ENCODE measurements at regions not wholly inside any gene's neighbourhood (a gene's known extent, or its start where the extent isn't known, plus 50 kb on each side); places are given as distances from the start of the nearest gene placed in this dataset.
"Not testable (repeated sequence)": the region's sequence is repeated elsewhere in the genome, so short reads cannot be mapped to it uniquely, and the experiment has no call there.

DNA sequence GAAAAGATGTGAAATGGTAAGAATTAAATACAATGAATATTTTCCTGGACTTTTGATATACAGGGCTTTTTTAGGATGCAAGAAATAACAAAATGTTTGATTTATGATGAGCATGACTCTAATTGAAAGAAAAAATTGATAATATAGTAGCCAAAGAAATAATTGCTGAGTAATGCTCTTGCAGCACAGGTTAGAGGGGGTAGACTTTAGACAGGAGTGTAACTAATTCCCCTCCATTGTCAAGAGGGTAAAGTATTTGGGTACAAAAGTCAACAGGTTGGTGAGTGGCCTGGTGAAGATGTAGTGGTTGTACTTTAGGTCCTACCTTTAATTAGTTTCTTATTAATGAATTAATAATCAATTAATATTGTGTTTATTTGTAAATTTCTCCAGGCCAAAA lies 912.3 kb downstream of the KCNJ2 start:
- no peak overlapping the region for H3K27ac Mint-ChIP-seq
- no peaks in the 10 kb centered on the region for H3K4me1 Mint-ChIP-seq (ENCODE audit: low read depth)
- peaks cover 26% of the 10 kb centered on the region for H3K9me3 Mint-ChIP-seq
- H3K4me3 Mint-ChIP-seq (ENCODE audit: low read depth), result no peak overlapping the region
- no peak for DNase-seq (ENCODE audit: low spot score)
- no peaks in the 10 kb centered on the region for H3K27me3 Mint-ChIP-seq (ENCODE audit: low read depth)
- intact Hi-C loops (cut with micrococcal nuclease), result no loop called here
- H3K36me3 Mint-ChIP-seq (ENCODE audit: low read depth), result no peaks in the 10 kb centered on the region

- Mint-ChIP-seq H3K9me3 (peaks cover 23% of the 10 kb centered on the region), H3K27ac (no peak overlapping the region), H3K4me3 (ENCODE audit: low read depth) (no peak overlapping the region), H3K36me3 (ENCODE audit: low read depth) (no peaks in the 10 kb centered on the region), H3K27me3 (ENCODE audit: low read depth) (no peaks in the 10 kb centered on the region), H3K4me1 (ENCODE audit: low read depth) (no peaks in the 10 kb centered on the region)
- intact Hi-C loops (cut with micrococcal nuclease), result no loop called here
- DNase-seq (ENCODE audit: low spot score), result no peak
Observed at GRCh38 chr17:71084219-71084618, 914.9 kb downstream of the KCNJ2 start.

DNA sequence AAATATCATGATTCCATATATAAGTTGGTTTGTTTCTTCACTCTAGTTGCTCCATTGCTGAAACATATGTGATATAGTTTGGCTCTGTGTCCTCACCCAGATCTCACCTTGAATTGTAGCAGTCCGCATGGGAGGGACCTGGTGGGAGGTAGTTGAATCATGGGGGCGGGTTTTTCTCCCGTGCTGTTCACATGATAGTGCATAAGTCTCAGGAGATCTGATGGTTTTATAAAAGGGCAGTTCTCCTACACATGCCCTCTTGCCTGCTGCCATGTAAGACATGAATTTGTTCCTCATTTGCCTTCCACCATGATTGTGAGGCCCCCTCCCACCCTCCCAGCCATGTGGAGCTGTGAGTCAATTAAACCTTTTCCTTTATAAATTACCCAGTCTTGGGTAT lies 915.5 kb downstream of the KCNJ2 start:
- no peaks in the 10 kb centered on the region for H3K27me3 Mint-ChIP-seq (ENCODE audit: low read depth)
- H3K4me3 Mint-ChIP-seq (ENCODE audit: low read depth), result no peak overlapping the region
- no peaks in the 10 kb centered on the region for H3K4me1 Mint-ChIP-seq (ENCODE audit: low read depth)
- H3K27ac Mint-ChIP-seq, result no peak overlapping the region
- intact Hi-C loops (cut with micrococcal nuclease), result no loop called here
- no peaks in the 10 kb centered on the region for H3K36me3 Mint-ChIP-seq (ENCODE audit: low read depth)
- DNase-seq (ENCODE audit: low spot score), result no peak
- H3K9me3 Mint-ChIP-seq, result peaks cover 17% of the 10 kb centered on the region

DNA sequence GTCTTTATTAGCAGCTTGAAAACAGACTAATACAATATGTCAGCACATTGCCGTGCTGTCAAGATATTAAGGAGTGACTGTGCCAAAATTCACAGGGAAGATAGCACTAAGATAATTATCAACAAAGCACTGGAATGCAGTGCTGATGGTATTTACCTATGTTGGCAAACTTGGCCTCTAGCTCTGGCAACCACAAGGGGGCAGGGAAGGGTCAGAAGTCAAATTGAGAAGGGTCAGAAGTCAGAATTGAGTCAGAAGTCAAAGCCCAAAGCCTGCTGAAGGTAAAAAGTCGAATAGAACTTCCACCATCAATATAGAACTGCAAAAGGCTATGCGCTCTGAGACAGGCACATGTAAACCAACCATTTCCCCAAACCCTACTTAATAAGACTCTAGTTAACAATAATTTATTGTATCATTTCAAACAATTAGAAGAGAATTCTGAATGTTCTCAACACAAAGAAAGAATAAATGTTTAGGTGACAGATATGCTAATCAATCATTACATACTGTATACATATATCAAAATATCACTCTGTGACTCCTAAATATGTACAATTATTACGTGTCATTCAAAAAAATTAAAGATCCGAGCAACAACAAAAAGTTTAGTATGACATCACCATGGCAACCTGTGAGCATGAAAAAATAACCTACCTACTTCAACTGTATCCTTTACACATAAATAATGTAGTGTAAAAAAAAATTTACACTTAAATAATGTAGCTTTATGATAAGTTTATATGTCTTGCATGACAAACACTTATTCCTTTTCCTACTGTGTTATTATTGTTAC lies 916.1 kb downstream of the KCNJ2 start:
- H3K27me3 Mint-ChIP-seq (ENCODE audit: low read depth), result no peaks in the 10 kb centered on the region
- no peaks in the 10 kb centered on the region for H3K4me1 Mint-ChIP-seq (ENCODE audit: low read depth)
- no peak for DNase-seq (ENCODE audit: low spot score)
- no peak overlapping the region for H3K4me3 Mint-ChIP-seq (ENCODE audit: low read depth)
- intact Hi-C loops (cut with micrococcal nuclease), result no loop called here
- no peak overlapping the region for H3K27ac Mint-ChIP-seq
- peaks cover 13% of the 10 kb centered on the region for H3K9me3 Mint-ChIP-seq
- H3K36me3 Mint-ChIP-seq (ENCODE audit: low read depth), result no peaks in the 10 kb centered on the region

DNA sequence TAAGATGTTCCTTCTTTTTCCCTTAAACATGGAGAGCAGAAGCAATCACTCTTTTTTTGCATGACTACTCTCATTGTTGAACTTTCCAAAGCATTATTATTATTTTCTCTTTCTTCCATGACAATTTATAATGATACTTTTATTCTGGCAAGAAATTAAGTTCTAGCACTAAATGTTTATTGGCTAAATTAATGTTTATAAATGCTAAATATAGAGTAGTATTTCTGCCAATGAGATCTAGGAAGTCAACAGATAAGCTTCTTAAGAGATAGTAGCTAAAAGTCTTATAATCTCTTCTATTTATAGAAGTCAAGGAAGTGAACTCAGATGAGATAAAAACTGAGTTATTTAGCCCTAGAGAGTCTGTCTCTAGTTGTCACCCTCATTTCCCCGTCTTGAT lies 920.1 kb downstream of the KCNJ2 start:
- intact Hi-C loops (cut with micrococcal nuclease), result no loop called here
- Mint-ChIP-seq H3K4me1 (ENCODE audit: low read depth) (no peaks in the 10 kb centered on the region), H3K9me3 (peaks cover 29% of the 10 kb centered on the region), H3K27me3 (ENCODE audit: low read depth) (no peaks in the 10 kb centered on the region), H3K27ac (no peak overlapping the region), H3K36me3 (ENCODE audit: low read depth) (no peaks in the 10 kb centered on the region), H3K4me3 (ENCODE audit: low read depth) (no peak overlapping the region)
- DNase-seq (ENCODE audit: low spot score), result no peak

DNA sequence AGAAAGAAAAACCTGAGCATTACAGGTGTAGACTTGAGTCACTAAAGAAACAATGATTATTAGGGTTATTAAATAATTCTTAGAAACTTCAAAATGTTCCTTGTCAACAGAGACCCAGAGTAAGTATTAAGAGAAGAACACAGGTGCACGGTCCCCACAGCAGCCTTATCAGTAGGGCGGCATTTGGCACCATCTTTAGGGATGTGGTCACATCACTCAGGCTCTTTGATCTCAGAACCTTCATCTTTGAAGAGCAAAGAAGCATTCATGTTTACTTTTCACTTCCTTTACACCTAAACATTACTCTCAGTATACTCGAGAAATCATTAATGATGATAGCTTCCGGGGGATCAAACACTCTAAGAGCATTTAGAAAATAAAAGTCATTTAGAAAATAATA lies 928.7 kb downstream of the KCNJ2 start:
- DNase-seq (ENCODE audit: low spot score), result no peak
- Mint-ChIP-seq H3K36me3 (ENCODE audit: low read depth) (no peaks in the 10 kb centered on the region), H3K4me3 (ENCODE audit: low read depth) (no peak overlapping the region), H3K4me1 (ENCODE audit: low read depth) (no peaks in the 10 kb centered on the region), H3K9me3 (peaks cover 58% of the 10 kb centered on the region), H3K27ac (no peak overlapping the region), H3K27me3 (ENCODE audit: low read depth) (no peaks in the 10 kb centered on the region)
- intact Hi-C loops (cut with micrococcal nuclease), result no loop called here

- H3K27ac Mint-ChIP-seq, result no peak overlapping the region
- H3K4me3 Mint-ChIP-seq (ENCODE audit: low read depth), result no peak overlapping the region
- intact Hi-C loops (cut with micrococcal nuclease), result no loop called here
- no peaks in the 10 kb centered on the region for H3K36me3 Mint-ChIP-seq (ENCODE audit: low read depth)
- DNase-seq (ENCODE audit: low spot score), result no peak
- no peaks in the 10 kb centered on the region for H3K27me3 Mint-ChIP-seq (ENCODE audit: low read depth)
- peaks cover 58% of the 10 kb centered on the region for H3K9me3 Mint-ChIP-seq
- no peaks in the 10 kb centered on the region for H3K4me1 Mint-ChIP-seq (ENCODE audit: low read depth)
Observed at GRCh38 chr17:71099003-71099714, 929.8 kb downstream of the KCNJ2 start.

DNA sequence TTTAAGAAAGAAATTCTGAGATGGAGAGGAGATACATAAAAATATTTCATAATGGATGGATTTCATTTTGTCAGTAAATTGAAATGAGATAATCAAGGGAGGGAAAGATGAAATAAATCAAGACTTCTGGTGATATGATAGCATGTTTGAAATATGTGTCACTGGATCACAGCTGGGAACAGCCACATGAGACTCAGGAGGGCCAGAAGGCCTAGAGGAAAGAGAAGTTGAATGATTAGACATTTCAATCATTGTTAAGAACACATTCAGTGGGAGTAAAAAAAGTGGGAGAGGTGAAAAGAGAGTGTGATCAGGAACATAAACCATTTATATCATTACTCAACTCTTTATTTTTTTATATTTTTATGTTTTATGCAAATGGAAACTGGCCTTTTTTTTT lies 933.4 kb downstream of the KCNJ2 start:
- Mint-ChIP-seq H3K36me3 (ENCODE audit: low read depth) (no peaks in the 10 kb centered on the region), H3K4me1 (ENCODE audit: low read depth) (no peaks in the 10 kb centered on the region), H3K27me3 (ENCODE audit: low read depth) (no peaks in the 10 kb centered on the region), H3K27ac (no peak overlapping the region), H3K4me3 (ENCODE audit: low read depth) (no peak overlapping the region), H3K9me3 (peaks cover 49% of the 10 kb centered on the region)
- intact Hi-C loops (cut with micrococcal nuclease), result no loop called here
- DNase-seq (ENCODE audit: low spot score), result no peak

- DNase-seq (ENCODE audit: low spot score), result no peak
- Mint-ChIP-seq H3K4me3 (ENCODE audit: low read depth) (no peak overlapping the region), H3K27me3 (ENCODE audit: low read depth) (no peaks in the 10 kb centered on the region), H3K4me1 (ENCODE audit: low read depth) (no peaks in the 10 kb centered on the region), H3K9me3 (peaks cover 45% of the 10 kb centered on the region), H3K36me3 (ENCODE audit: low read depth) (no peaks in the 10 kb centered on the region), H3K27ac (no peak overlapping the region)
- intact Hi-C loops (cut with micrococcal nuclease), result no loop called here
Observed at GRCh38 chr17:71104225-71104624, 934.9 kb downstream of the KCNJ2 start.

DNA sequence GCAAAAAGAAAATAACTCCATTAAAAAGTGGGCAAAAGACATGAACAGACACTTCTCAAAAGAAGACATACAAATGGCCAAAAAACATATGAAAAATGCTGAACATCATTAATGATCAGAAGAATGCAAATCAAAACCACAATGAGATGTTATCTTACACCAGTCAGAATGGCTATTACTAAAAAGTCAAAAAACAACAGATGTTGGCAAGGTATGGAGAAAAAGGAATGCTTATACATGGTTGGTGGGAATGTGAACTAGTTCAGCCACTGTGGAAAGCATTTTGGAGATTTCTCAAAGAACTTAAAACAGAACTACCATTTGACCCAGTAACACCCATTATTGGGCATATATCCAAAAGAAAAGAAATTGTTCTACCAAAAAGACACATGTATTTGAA lies 936.7 kb downstream of the KCNJ2 start:
- intact Hi-C loops (cut with micrococcal nuclease); H3K36me3 Mint-ChIP-seq (ENCODE audit: low read depth); H3K4me1 Mint-ChIP-seq (ENCODE audit: low read depth); H3K27me3 Mint-ChIP-seq (ENCODE audit: low read depth); H3K27ac Mint-ChIP-seq; DNase-seq (ENCODE audit: low spot score); H3K4me3 Mint-ChIP-seq (ENCODE audit: low read depth): not testable (repeated sequence)
- peaks cover 50% of the 10 kb centered on the region for H3K9me3 Mint-ChIP-seq

DNA sequence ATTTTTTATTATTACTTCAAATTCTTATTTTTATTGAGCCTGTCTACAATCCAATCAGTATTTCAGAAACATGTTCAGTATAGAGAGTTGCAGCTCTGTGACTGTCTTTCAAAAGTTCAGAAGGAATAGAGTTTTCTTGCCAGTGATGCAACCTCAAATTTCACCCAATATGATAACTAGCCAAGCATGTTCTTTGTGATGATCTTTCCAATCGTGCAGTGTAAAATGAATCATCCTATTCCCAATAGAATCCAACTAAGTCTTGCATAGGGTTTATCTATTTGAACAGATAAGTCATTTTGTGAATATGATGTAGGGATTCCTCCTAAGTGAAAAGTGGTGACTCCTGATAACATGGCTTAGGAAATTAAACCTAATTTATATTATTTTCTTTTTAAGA lies 937.8 kb downstream of the KCNJ2 start:
- peaks cover 43% of the 10 kb centered on the region for H3K9me3 Mint-ChIP-seq
- H3K36me3 Mint-ChIP-seq (ENCODE audit: low read depth), result no peaks in the 10 kb centered on the region
- no peaks in the 10 kb centered on the region for H3K4me1 Mint-ChIP-seq (ENCODE audit: low read depth)
- no peak overlapping the region for H3K27ac Mint-ChIP-seq
- no peak overlapping the region for H3K4me3 Mint-ChIP-seq (ENCODE audit: low read depth)
- no peak for DNase-seq (ENCODE audit: low spot score)
- intact Hi-C loops (cut with micrococcal nuclease), result no loop called here
- no peaks in the 10 kb centered on the region for H3K27me3 Mint-ChIP-seq (ENCODE audit: low read depth)

- no peak for DNase-seq (ENCODE audit: low spot score)
- Mint-ChIP-seq H3K9me3 (peaks cover 39% of the 10 kb centered on the region), H3K4me3 (ENCODE audit: low read depth) (no peak overlapping the region), H3K36me3 (ENCODE audit: low read depth) (no peaks in the 10 kb centered on the region), H3K4me1 (ENCODE audit: low read depth) (no peaks in the 10 kb centered on the region), H3K27ac (no peak overlapping the region), H3K27me3 (ENCODE audit: low read depth) (no peaks in the 10 kb centered on the region)
- intact Hi-C loops (cut with micrococcal nuclease), result no loop called here
Observed at GRCh38 chr17:71109697-71110096, 940.4 kb downstream of the KCNJ2 start.

DNA sequence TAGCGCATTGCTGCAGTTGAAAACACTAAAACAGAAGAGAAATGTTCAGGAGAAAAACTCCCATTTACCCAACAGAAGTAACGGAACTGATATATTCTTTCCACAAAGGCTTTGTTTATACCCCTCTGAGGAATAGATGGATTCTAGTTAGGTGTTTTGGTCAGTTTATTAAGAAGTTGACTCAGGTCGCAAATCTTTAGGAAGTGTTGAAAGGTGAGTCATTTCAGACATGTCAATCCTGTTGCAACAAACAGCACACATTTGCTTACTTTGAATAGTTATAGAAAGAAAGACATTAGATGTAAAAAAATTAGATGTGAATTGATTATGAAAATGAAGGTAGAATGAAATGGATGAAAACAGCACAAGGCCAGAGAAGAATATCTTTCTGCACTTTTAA lies 941.0 kb downstream of the KCNJ2 start:
- Mint-ChIP-seq H3K9me3 (peaks cover 33% of the 10 kb centered on the region), H3K36me3 (ENCODE audit: low read depth) (no peaks in the 10 kb centered on the region), H3K27ac (no peak overlapping the region), H3K4me3 (ENCODE audit: low read depth) (no peak overlapping the region), H3K4me1 (ENCODE audit: low read depth) (no peaks in the 10 kb centered on the region), H3K27me3 (ENCODE audit: low read depth) (no peaks in the 10 kb centered on the region)
- intact Hi-C loops (cut with micrococcal nuclease), result no loop called here
- DNase-seq (ENCODE audit: low spot score), result no peak

All from activated T-helper 2 cell treated with anti-CD3 and anti-CD28 coated beads, Interferon-gamma antibody, Interleukin-2, Interleukin-4, amounts not matched to agents 10 μg/mL and 5 μg/mL and 100 μg/mL, durations not matched to agents 14 hours and 24 hours and 36 hours (primary cell).